Thyroid gland (tissue), 4 donors: ENCODE measurements at regions not wholly inside any gene's neighbourhood (a gene's known extent, or its start where the extent isn't known, plus 50 kb on each side); places are given as distances from the start of the nearest gene placed in this dataset.

ENCODE experiments used
- DNase-seq, 2 donors: peaks; one replicate each; pipeline ENCODE4 v3.0.0-alpha.2; 2019
- H3K27ac ChIP-seq, 3 donors: fragments of 200-600 bp; sonication (generic); 1 replicate in 2 of 3; 2 replicates in 1 of 3; pipeline ENCODE4 v1.5.1; 2016 to 2019; ENCODE audit warnings: mild to moderate bottlenecking in 1 of 3, moderate library complexity in 1 of 3
- H3K27me3 ChIP-seq: fragments of 200-600 bp; sonication (generic); one replicate; pipeline ENCODE4 v1.5.1; 2019
- H3K36me3 ChIP-seq, 2 donors: fragments of 200-600 bp; sonication (generic); one replicate each; pipeline ENCODE4 v1.5.1; 2016 to 2019
- H3K4me1 ChIP-seq, 2 donors: fragments of 200-600 bp; sonication (generic); one replicate each; pipeline ENCODE4 v1.5.1; 2017 to 2019
- H3K4me3 ChIP-seq, 3 donors: fragments of 200-600 bp; sonication (generic); replicated peaks in 1 of 3; 1 replicate in 2 of 3; 2 replicates in 1 of 3; pipeline ENCODE4 v1.5.1; 2016; ENCODE audit warnings: mild to moderate bottlenecking in 1 of 3
- H3K9me3 ChIP-seq: fragments of 200-600 bp; sonication (generic); one replicate; pipeline ENCODE4 v1.5.1; 2017
- POLR2A ChIP-seq, 2 donors: fragments of 450-650 bp; IDR thresholded peaks; one replicate each; pipeline ENCODE4 v1.6.1; 2017; ENCODE audit warnings: antibody characterized with exemption in 2 of 2, mild to moderate bottlenecking in 2 of 2, moderate library complexity in 1 of 2
- WGBS, 2 donors: methylation state at CpG; one replicate each; pipeline ENCODE4 v1.1.5; 2017; 5-methylcytosine and 5-hydroxymethylcytosine counted together
- intact Hi-C: fragments of 100-400 bp; cut with DNase I; formaldehyde crosslinking; loops from one replicate; pipeline ENCODE4 v1.15.1; 2023
- TF ChIP-seq, protein P1 (sequence below), 6 experiments: fragments of 200-600 bp in 3 of 6; fragments of 450-650 bp in 3 of 6; sonication (generic) in 3 of 6; IDR thresholded peaks; one replicate each; pipeline ENCODE4 v1.5.1; 2016 to 2019; ENCODE audit warnings: antibody characterized with exemption in 6 of 6, mild to moderate bottlenecking in 2 of 6, inconsistent platforms in 1 of 6, moderate library complexity in 1 of 6

DNA sequence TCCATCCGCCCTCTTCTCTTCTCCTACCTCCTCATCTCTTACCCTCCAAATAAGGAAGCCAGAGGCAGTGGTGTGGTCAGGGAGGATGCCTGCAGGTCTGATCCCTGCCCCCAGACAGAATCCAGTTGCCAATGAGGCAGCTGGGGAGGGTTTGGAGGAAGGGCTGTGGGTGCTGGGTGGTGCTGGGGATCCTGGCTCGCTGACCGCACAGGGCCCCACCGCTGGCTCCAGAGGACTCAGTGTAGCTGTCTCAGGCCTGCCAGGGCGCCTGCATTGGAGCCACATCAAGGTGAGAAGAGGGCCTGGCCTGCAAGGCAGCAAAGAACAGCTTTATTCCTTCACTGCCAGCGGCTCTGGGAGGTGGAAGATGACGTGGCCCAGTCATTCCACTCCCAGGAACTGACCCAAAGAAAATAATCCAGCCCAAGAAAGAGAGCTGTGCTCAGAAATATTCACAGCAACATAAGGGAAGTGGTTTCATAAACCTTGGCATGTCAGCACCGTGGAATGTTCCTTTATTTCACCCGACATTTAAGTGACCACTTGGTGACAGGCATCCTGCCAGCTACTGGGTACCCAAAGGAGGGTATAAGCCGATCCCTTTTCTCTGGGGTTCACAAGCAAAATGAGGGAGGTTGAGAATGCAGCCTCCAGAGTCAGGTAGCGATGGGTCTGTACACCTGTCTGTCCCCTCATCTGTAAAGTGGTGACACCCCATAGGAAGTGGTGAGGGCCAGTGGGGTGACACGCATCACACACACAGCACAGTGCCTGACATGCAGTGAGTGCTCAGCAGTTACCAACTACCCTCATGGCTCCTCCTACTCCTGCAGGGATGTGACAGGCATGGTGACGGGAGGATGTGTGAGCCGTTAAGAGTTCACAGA lies 125.1 kb downstream of the SNX5 start:
- H3K9me3 ChIP-seq: no peaks in the 10 kb centered on the region
- H3K4me3 ChIP-seq: no peak overlapping the region
- intact Hi-C loops: no loop called here
- peak overlapping the region; percentile 71 to 74 (median 72) for H3K27ac ChIP-seq
- WGBS, 2 donors: 35 to 57% methylated on average over 13 to 14 of the region's 14 CpGs
- no peaks in the 10 kb centered on the region for H3K36me3 ChIP-seq
- TF ChIP-seq, protein P1, sequence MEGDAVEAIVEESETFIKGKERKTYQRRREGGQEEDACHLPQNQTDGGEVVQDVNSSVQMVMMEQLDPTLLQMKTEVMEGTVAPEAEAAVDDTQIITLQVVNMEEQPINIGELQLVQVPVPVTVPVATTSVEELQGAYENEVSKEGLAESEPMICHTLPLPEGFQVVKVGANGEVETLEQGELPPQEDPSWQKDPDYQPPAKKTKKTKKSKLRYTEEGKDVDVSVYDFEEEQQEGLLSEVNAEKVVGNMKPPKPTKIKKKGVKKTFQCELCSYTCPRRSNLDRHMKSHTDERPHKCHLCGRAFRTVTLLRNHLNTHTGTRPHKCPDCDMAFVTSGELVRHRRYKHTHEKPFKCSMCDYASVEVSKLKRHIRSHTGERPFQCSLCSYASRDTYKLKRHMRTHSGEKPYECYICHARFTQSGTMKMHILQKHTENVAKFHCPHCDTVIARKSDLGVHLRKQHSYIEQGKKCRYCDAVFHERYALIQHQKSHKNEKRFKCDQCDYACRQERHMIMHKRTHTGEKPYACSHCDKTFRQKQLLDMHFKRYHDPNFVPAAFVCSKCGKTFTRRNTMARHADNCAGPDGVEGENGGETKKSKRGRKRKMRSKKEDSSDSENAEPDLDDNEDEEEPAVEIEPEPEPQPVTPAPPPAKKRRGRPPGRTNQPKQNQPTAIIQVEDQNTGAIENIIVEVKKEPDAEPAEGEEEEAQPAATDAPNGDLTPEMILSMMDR (IDR thresholded peaks at IDR 0.05): no peak
- DNase-seq: peak; percentile 53 to 72
- peaks cover 6 to 34% of the 10 kb centered on the region in 2 donors for H3K4me1 ChIP-seq
- H3K27me3 ChIP-seq: no peaks in the 10 kb centered on the region

- intact Hi-C loops: no loop called here
Measured at GRCh38 chr20:17841751-17842215, 126.8 kb downstream of the SNX5 start.

DNA sequence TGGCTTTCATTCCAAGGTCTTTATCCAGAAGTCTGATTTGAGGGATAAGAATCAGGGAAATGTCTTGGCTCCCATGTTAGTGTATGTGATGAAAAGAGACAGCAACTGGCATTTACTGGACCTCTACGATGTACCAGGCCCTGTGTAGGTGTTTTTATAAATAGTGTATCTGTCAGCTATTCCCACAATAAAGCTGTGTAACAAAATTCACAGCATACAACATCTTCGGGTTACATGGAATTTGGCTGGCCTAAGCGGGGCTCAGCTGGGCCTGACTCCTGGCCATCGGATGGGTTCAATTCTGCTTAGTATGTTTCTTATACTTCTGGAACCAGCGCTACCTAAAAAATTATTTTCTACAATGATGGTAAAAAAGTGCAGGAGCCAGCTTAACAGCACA lies 128.2 kb downstream of the SNX5 start:
- H3K27ac ChIP-seq: no peak overlapping the region
- TF ChIP-seq POLR2A (IDR thresholded peaks at IDR 0.05): no peak
- TF ChIP-seq, protein P1 (IDR thresholded peaks at IDR 0.05): no peak
- WGBS, 2 donors: 97 to 100% methylated on average over 5 of the region's 5 CpGs
- H3K27me3 ChIP-seq: no peaks in the 10 kb centered on the region
- no peak for DNase-seq
- H3K36me3 ChIP-seq: no peaks in the 10 kb centered on the region
- H3K9me3 ChIP-seq: no peaks in the 10 kb centered on the region
- no peak overlapping the region for H3K4me3 ChIP-seq
- intact Hi-C loops: no loop called here
- peaks cover 10 to 21% of the 10 kb centered on the region in 2 donors for H3K4me1 ChIP-seq

More at GRCh38 chr20:17841751-17842215, 126.8 kb downstream of the SNX5 start:
- TF ChIP-seq POLR2A (IDR thresholded peaks at IDR 0.05): no peak
- TF ChIP-seq, protein P1 (IDR thresholded peaks at IDR 0.05): no peak
- Histone ChIP-seq H3K9me3 (no peaks in the 10 kb centered on the region), H3K4me3 (no peak overlapping the region), H3K4me1 (peaks cover 6 to 27% of the 10 kb centered on the region in 2 donors), H3K27ac (peak overlapping the region in 2 of 3 donors; percentile 21 to 74), H3K36me3 (no peaks in the 10 kb centered on the region), H3K27me3 (no peaks in the 10 kb centered on the region)
- no peak for DNase-seq
- WGBS, 2 donors: 73 to 92% methylated on average over 13 of the region's 13 CpGs

DNA sequence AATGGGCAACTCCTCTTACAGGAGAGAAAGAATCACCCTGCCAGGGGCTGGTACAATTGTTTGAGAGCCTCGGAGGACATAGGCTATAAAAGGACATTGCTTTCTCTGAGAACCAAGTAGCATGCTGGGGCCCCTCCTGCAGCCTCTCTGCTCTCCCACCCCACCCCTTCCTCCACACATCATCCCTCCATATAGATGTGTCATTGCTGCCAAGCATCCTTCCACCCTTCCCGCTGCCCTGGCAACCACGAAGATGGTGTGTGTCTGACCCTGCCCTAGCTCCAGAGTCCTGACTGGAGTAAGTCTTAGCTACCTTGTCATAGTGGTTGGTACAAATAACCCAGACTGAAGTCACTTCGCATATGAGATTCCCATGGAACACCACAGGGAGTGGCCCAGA lies 129.7 kb downstream of the SNX5 start:
- intact Hi-C loops: no loop called here
- Histone ChIP-seq H3K27me3 (no peaks in the 10 kb centered on the region), H3K4me3 (no peak overlapping the region), H3K36me3 (no peaks in the 10 kb centered on the region), H3K27ac (no peak overlapping the region), H3K9me3 (no peaks in the 10 kb centered on the region), H3K4me1 (peaks cover 10 to 23% of the 10 kb centered on the region in 2 donors)
- WGBS, 2 donors: 93% methylated on average over 4 of the region's 4 CpGs
- DNase-seq: no peak
- TF ChIP-seq, protein P1 (IDR thresholded peaks at IDR 0.05): no peak
- no peak for TF ChIP-seq POLR2A (IDR thresholded peaks at IDR 0.05)

DNA sequence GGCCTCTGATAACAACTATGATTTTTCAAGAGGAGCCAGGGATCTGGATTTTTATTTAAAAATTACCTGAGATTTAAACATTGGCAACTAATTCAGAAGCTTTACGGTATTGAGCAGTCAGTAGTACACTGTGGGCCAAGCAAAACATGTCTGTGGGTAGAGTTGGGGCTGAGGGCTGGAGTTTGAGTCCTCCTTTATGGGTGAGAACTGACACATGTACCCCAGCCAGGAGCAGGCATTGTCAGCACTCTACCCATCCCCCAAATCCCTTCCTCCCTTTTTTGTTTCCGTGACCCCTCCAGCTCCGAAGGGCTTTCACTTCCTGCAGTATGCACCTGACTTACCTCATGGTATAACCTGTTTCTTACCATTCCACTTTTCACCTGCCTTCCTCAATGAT lies 131.4 kb downstream of the SNX5 start:
- Histone ChIP-seq H3K27me3 (no peaks in the 10 kb centered on the region), H3K9me3 (no peaks in the 10 kb centered on the region), H3K4me1 (peaks cover 4 to 8% of the 10 kb centered on the region in 2 donors), H3K4me3 (no peak overlapping the region), H3K36me3 (no peaks in the 10 kb centered on the region), H3K27ac (peak overlapping the region in 1 of 3 donors; percentile 41)
- intact Hi-C loops: no loop called here
- no peak for DNase-seq
- TF ChIP-seq, protein P1 (IDR thresholded peaks at IDR 0.05): no peak
- TF ChIP-seq POLR2A (IDR thresholded peaks at IDR 0.05): no peak
- 84 to 89% methylated on average over 3 of the region's 3 CpGs for WGBS, 2 donors
